Neural progenitor cell (in vitro differentiated cells): ENCODE measurements at regions not wholly inside any gene's neighbourhood (a gene's known extent, or its start where the extent isn't known, plus 50 kb on each side); places are given as distances from the start of the nearest gene placed in this dataset.

Source experiments
- CTCF ChIP-seq: fragments of 200-600 bp; sonication (generic); IDR thresholded peaks from 2 replicates; pipeline ENCODE4 v1.5.1; 2017; ENCODE audit warnings: antibody characterized with exemption, mild to moderate bottlenecking
- EZH2 ChIP-seq: fragments of 200-600 bp; sonication (generic); IDR thresholded peaks from 2 replicates; pipeline ENCODE4 v1.6.1; 2017; ENCODE audit warnings: antibody characterized with exemption, mild to moderate bottlenecking, moderate library complexity

GRCh38 chr22:49269928-49270327, 557.7 kb downstream of the BRD1 start:
- no peak for TF ChIP-seq CTCF
- TF ChIP-seq EZH2, result no peak
